Esophagus squamous epithelium (tissue), 4 donors: ENCODE measurements at regions not wholly inside any gene's neighbourhood (a gene's known extent, or its start where the extent isn't known, plus 50 kb on each side); places are given as distances from the start of the nearest gene placed in this dataset.

Experiments used
- CTCF ChIP-seq, 6 experiments: fragments of 450-650 bp in 4 of 6; fragments of 200-600 bp in 2 of 6; sonication (generic) in 2 of 6; IDR thresholded peaks; one replicate each; pipeline ENCODE4 v1.5.1; 2016 to 2019; ENCODE audit warnings: antibody characterized with exemption in 6 of 6, mild to moderate bottlenecking in 4 of 6, moderate library complexity in 4 of 6
- POLR2A ChIP-seq, 4 donors: fragments of 450-650 bp; IDR thresholded peaks; one replicate each; pipeline ENCODE4 v1.6.1; 2017; ENCODE audit warnings: antibody characterized with exemption in 4 of 4, mild to moderate bottlenecking in 4 of 4, moderate library complexity in 3 of 4

GRCh38 chr2:225998653-225999052 is 599.1 kb downstream of the NYAP2 start:
- TF ChIP-seq CTCF (IDR thresholded peaks at IDR 0.05) = no peak
- TF ChIP-seq POLR2A (IDR thresholded peaks at IDR 0.05) = no peak
